Panc1 (cell line): ENCODE measurements at regions not wholly inside any gene's neighbourhood (a gene's known extent, or its start where the extent isn't known, plus 50 kb on each side); places are given as distances from the start of the nearest gene placed in this dataset.

Source experiments
- POLR2AphosphoS5 ChIP-seq: IDR thresholded peaks from 2 replicates; pipeline ENCODE4 v1.6.1; 2012; ENCODE audit warnings: mild to moderate bottlenecking, low read depth, low read length, moderate library complexity
- SIN3A ChIP-seq: IDR thresholded peaks from 2 replicates; pipeline ENCODE4 v1.6.1; 2012; ENCODE audit warnings: low read depth, mild to moderate bottlenecking, low read length, moderate library complexity, borderline replicate concordance; ENCODE audit not compliant: insufficient read depth
- TCF7L2 ChIP-seq: IDR thresholded peaks from 2 replicates; pipeline ENCODE4 v1.6.1; 2011; ENCODE audit warnings: mild to moderate bottlenecking, low read depth, low read length, inconsistent platforms
- TF ChIP-seq, protein P1 (sequence below): fragments of 450-650 bp; IDR thresholded peaks from 2 replicates; pipeline ENCODE4 v1.5.1; 2017; ENCODE audit warnings: mild to moderate bottlenecking
- TF ChIP-seq, protein P2 (sequence below), 2 experiments: IDR thresholded peaks; 2 replicates each; pipeline ENCODE4 v1.6.1; 2011 to 2012; ENCODE audit warnings: low read depth in 2 of 2, control low read depth in 1 of 2, low read length in 1 of 2, mild to moderate bottlenecking in 1 of 2, moderate library complexity in 1 of 2; ENCODE audit not compliant: insufficient read depth in 1 of 2

DNA sequence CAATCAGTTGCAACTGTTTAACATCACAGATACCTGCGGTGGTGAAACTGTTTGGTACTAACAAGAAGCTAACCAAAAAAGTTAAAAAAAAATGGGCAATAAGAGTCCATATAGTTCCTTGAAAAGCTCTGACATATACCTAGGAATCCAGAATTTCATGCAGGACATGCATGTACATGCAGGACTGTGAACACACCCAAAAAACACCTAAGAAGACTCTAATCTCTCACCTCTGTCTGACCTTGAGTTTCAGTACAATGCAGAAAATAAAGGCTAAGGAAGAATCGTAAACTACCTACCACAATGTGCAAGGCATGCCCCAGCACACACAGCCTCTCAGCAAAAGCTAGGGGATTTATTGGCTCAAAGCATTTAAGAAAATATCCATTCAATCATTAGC, 110.7 kb upstream of the GOLGA8J start:
- TF ChIP-seq SIN3A (no peak), TCF7L2 (no peak), POLR2AphosphoS5 (no peak)
- TF ChIP-seq, protein P1, sequence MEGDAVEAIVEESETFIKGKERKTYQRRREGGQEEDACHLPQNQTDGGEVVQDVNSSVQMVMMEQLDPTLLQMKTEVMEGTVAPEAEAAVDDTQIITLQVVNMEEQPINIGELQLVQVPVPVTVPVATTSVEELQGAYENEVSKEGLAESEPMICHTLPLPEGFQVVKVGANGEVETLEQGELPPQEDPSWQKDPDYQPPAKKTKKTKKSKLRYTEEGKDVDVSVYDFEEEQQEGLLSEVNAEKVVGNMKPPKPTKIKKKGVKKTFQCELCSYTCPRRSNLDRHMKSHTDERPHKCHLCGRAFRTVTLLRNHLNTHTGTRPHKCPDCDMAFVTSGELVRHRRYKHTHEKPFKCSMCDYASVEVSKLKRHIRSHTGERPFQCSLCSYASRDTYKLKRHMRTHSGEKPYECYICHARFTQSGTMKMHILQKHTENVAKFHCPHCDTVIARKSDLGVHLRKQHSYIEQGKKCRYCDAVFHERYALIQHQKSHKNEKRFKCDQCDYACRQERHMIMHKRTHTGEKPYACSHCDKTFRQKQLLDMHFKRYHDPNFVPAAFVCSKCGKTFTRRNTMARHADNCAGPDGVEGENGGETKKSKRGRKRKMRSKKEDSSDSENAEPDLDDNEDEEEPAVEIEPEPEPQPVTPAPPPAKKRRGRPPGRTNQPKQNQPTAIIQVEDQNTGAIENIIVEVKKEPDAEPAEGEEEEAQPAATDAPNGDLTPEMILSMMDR, result no peak
- TF ChIP-seq, protein P2, sequence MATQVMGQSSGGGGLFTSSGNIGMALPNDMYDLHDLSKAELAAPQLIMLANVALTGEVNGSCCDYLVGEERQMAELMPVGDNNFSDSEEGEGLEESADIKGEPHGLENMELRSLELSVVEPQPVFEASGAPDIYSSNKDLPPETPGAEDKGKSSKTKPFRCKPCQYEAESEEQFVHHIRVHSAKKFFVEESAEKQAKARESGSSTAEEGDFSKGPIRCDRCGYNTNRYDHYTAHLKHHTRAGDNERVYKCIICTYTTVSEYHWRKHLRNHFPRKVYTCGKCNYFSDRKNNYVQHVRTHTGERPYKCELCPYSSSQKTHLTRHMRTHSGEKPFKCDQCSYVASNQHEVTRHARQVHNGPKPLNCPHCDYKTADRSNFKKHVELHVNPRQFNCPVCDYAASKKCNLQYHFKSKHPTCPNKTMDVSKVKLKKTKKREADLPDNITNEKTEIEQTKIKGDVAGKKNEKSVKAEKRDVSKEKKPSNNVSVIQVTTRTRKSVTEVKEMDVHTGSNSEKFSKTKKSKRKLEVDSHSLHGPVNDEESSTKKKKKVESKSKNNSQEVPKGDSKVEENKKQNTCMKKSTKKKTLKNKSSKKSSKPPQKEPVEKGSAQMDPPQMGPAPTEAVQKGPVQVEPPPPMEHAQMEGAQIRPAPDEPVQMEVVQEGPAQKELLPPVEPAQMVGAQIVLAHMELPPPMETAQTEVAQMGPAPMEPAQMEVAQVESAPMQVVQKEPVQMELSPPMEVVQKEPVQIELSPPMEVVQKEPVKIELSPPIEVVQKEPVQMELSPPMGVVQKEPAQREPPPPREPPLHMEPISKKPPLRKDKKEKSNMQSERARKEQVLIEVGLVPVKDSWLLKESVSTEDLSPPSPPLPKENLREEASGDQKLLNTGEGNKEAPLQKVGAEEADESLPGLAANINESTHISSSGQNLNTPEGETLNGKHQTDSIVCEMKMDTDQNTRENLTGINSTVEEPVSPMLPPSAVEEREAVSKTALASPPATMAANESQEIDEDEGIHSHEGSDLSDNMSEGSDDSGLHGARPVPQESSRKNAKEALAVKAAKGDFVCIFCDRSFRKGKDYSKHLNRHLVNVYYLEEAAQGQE (IDR thresholded peaks at IDR 0.05; ENCODE audit: insufficient read depth in 1 of 2, low read depth in 2 of 2, low read length in 1 of 2), result no peak
